T47D (cell line): ENCODE measurements at regions not wholly inside any gene's neighbourhood (a gene's known extent, or its start where the extent isn't known, plus 50 kb on each side); places are given as distances from the start of the nearest gene placed in this dataset.

Experiments
- DNase-seq, 2 experiments: peaks; one replicate each; pipeline versions ENCODE4 v3.0.0 to v3.0.0-alpha.2; 2011 to 2012; ENCODE audit warnings: low read depth in 1 of 2, low spot score in 1 of 2
- JUND ChIP-seq: IDR thresholded peaks from 2 replicates; pipeline ENCODE4 v1.6.1; 2012; ENCODE audit warnings: low read depth
- in situ Hi-C: cut with HindIII; loops from 2 replicates; pipeline ENCODE4 v1.10.0; 2016; ENCODE audit warnings: low sequenced_read_pairs, low pct_unique_long_range_greater_than_20kb

DNA sequence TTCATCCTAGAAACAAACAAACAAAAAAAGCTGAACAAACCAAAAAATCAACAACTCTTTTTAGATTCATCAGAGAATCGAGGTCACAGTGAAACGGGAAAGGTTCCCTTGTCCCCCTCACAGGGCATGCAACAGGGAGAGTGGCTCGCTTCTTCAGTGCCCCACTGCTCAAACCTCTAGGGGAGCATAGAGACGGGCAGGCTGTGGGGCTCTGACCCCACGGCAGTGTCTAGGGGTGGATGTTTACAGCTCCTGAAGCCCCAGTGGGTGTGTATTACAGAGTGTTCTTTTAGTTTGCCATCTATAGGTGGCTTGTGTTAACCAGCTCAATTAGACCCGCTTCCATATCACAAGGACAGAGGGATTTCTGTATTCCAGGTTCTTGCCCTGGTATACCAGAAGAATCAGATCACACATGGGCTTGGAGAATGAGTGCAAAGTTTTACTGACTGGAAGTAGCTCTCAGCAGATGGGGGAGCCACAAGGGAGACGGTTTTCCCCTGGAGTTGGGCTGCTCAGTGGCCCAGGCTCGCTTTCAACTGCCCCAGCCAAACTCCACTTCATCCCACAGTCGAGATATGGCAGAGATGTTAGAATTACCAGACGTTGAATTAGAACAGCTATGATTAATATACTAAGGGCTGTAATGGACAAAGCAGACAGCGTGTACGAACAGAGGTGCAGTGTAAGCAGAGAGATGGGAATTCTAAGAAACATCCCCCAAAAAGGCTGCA lies 192.6 kb upstream of the CST7 start:
- TF ChIP-seq JUND: no peak
- in situ Hi-C loops: no loop called here

DNA sequence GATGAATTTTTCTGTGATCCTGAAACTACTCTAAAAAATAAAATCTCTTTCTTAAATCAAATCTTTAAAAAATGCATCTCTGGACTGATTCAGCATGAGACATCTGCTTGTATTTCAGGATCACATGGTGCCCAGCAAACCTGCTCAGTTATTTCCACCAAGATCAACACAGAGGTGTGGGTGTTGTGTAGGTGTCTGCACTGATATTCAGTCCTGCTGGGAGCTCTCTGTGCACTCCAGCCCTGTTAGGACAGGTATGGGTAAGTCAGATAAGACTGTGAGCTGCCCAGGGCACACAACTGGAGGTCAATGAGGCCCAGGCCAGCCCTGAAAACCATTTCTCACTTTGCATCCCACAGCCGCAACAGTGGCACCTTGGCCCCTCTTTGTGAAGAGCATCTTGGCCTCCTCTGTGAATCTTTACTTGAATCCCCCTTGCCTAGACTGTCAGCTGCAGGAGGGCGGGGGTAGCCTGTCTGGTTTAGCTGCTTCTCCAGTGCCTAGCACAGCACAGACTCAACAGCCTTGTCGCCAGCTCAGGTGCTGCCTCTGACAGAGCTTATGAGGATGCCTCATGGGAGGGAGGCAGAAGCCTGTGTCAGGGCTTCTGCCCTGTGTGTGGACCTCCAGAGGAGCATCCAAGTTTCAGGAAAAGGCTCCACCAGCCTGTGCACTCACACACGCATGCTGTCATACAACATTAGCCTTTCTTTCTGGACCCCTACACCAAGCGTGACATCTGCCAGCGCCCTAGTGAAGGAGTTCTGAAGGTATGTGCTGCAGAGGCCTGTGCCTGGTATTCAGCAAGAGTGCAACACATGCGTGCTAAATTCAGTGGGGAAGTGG lies 187.6 kb upstream of the CST7 start:
- TF ChIP-seq JUND: no peak
- in situ Hi-C loops: no loop called here
- DNase-seq: no peak

More for the DNA sequence above, 192.6 kb upstream of the CST7 start:
- DNase-seq: no peak

DNA sequence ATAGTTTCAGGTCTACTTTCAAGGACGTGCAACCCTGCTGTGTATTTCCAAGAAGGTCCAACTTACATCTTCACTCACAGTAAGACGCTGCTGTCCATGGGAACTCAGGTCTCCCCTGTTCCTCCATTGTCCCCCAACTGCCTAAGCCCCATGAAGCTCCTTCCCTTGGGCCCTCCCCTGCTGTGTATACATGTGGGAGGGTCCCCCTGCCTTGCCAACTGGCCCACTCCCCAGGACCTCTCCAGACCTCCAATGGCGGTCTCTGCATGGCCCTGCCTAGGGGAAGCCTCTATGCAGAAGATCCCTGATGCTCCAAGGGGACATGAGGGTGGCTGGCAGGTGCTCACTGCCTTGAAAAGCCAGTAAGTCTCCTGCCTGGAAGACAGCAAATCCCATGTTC lies 186.7 kb upstream of the CST7 start:
- TF ChIP-seq JUND: no peak
- in situ Hi-C loops: no loop called here
- no peak for DNase-seq

DNA sequence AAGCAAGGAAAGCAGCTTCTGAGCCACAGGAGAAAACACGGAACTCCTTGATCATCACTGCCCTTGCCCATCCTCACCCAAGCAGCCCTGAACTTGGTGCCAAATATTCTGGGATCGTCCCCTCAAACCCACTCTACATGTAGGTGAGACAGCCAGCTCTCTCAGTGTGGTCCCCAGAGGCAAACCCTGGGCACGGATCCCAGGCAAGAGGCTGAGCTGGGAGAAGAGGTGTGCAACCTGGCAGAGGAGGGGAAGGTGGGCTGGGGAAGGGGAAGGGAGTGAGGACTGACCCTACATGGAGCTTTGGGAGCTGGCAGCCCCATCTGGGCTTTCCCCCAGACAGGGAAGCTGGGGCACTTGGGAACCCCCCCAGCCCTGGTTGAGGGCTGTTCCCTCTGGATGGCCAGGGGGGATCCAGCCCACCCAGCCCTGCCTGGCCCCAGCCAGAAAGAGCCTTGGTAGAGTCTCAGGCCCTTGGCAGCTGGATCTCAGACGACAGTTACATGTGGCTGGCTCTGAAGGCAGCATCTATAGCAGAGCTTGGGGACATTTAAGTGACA lies 186.2 kb upstream of the CST7 start:
- in situ Hi-C loops: no loop called here
- no peak for TF ChIP-seq JUND
- no peak for DNase-seq

DNA sequence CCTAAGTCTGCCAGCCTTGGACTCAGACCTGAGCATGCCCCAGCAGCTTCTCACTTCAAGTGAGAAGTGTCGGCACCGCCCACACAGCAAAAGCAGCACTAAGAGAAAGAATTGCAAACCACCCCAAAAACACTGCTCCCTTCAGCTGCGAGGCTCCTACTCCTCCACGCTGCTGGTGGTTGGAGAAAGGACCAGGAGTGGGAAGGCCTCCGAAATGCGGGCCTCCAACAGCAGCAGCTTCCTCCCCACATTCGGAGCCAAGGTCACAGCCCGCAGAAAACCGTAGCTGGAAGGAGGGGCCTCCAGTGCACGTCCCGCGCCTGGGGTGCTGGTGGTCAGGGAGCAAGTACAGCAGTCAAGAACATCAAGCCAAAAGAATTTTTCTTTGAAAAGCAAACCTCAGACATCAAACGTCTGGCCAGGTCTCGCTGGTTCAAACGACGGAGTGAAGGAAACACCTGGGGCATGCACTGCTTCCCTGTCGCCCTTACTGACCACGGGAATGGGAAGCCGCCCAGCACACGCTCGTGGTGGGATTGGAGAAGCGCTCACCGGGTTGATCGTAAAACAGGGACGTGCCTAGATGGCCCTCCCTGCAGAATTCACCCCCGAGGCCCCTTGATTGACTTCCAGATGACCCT lies 185.6 kb upstream of the CST7 start:
- DNase-seq: no peak
- in situ Hi-C loops: no loop called here
- no peak for TF ChIP-seq JUND

DNA sequence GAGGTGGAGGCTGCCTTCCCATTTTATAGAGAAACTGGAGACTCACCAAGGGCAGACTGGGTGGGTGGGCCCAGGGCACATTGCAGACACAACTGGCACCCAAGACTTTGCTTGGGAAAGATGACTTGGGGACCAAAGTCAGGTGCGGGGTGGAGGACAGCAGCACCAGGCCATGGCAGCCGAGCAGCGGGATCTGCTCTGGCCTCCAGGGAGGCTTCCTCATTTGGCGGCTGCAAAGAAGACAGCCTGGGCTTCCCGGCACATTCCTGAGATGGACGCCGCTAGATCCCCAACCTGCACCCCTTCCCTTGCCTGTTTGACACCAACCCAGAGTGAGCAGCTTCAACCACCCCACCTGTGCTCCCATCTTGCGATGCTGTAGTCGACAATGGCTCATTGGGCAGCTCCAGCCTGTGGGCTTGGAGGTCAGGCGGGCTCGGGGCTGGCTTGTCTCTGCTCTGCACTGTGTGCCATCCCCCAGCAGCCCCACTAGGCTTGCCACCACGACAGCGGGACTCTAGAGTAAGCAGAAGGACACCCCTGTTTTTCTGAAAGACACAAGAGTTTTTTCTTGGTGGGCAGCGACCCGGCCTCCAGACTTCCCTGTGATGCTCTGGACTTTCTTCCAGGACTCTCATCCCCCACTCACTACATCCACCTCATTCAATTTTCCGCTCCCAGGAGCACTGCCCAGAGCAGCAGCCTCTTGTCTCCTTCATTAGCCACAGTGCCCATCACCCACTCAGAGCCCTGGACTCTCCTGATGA lies 184.9 kb upstream of the CST7 start:
- in situ Hi-C loops: no loop called here
- no peak for DNase-seq
- TF ChIP-seq JUND: no peak

DNA sequence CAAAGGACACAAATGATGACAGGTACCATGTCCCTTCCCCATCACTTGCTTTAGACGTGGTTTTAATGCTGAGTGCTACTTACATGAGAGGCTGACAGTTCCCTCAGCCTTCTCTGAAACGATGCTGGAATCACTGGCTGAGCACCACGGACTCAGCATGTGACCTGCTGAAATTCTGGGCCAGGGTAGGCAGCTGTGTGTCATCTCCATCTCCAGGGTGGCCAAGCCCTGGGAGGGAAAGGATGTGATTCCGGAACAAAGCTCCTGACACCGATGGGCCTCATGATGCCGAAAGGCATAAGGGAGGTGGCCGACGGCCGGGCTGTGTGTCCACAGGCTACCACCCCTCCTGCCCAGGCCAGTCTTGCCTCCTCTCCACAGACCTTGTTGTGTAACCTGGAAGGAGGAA lies 184.3 kb upstream of the CST7 start:
- TF ChIP-seq JUND: no peak
- in situ Hi-C loops: no loop called here
- no peak for DNase-seq

DNA sequence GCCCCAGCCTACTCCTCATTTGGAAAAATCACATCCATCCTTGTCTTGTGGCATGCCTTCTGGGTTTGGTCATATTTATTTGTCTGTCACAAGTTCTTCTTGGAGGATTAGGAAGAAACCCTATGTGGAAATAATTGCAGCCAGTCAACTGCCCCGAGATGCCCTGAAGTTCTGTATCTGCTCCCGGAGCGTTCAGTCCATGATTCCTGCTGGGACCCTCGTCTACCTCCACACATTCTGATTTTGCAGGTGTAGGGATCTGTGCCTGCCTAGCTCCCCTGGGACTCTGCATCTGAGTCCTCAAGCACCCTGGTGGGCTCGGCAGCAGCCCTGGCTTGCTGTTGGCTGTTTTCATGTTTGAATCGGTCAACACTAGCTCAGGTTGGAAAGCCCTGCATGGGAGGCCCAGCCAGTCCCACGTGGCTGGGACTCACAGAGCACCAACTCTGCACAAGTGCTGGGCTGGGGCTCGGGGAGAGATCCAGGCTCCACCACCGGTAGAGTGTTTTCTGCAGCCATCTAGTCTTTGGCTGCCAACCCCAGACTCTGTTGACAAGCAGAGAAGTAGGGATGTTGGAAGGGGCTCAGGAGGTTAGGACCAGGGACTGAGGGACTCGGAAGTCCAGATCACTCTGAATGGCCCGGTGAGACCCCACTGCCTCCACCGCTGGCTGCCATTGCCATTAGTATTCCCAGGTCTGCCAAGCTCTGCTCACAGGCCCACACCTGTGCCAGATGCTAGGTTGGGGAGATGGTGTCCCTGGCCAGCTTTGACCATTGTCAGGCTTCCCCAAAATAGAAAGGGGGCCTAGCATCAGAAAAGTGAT lies 183.5 kb upstream of the CST7 start:
- DNase-seq: no peak
- in situ Hi-C loops: no loop called here

DNA sequence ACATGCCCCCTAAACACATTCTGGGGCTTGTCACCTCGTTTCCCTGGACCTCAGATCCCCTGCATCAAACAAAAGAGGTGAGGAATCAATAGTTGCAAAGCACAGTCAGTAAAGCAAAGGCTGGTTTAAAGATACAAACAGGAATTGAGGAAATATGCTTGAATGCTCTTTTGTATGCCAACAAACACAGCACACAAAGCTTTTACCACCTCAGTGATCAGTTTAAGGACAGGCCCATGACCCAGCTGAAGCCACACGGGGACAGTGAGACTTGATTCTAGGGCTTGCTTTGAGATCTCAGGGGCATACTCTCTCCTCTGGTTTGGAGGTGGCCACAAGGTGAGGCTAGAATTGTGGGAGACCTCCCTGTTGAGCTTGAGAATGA lies 182.9 kb upstream of the CST7 start:
- TF ChIP-seq JUND: no peak
- no peak for DNase-seq
- in situ Hi-C loops: no loop called here

More for the DNA sequence above, 183.5 kb upstream of the CST7 start:
- TF ChIP-seq JUND: no peak

DNA sequence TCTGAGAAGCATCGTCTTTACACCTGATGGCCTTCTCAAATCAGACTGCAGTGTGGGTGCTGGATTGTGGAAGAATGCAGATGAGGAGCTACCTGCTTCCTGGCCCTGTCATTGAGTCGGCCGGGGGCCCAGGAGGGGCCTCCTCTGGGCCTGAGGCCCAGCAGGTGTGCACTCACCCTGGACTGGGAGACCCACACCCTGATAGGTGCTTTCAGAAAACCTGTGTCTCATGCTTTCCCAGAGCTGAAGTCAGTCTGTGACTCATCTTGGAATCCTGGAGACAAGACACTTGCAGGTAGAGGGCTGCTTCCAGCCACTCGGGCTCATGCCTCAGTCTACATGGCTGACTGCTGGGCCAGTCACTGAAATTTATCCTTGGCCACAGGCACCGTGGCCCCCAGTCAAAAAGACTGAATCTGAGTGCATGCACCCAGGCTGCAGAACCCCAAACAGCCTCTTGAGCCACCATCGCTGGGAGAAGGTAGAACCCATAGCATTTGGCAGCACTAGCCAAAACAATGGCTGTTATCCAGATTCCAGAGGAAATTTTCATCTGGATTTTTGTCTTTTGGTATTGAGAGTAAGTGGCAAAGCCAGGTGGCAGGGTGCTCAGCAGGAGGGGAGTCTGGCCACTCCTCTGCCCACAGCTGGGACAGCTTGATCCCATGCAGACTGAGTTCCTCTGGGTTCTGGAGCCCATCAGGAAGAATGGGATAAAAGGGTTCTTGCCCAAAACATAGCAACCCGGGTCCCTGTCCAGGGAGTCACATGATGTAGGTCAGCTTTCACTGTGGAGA lies 182.0 kb upstream of the CST7 start:
- no peak for TF ChIP-seq JUND
- in situ Hi-C loops: no loop called here
- no peak for DNase-seq
